Transverse colon (tissue), 4 donors: ENCODE measurements at regions not wholly inside any gene's neighbourhood (a gene's known extent, or its start where the extent isn't known, plus 50 kb on each side); places are given as distances from the start of the nearest gene placed in this dataset.

Experiments used
- DNase-seq: peaks from one replicate; pipeline ENCODE4 v3.0.0-alpha.2; 2019
- H3K27ac ChIP-seq, 4 donors: fragments of 200-600 bp; sonication (generic); 2 replicates each; pipeline ENCODE4 v1.5.1; 2016 to 2018; ENCODE audit warnings: inconsistent platforms in 4 of 4
- H3K27me3 ChIP-seq: fragments of 200-600 bp; sonication (generic); 2 replicates; pipeline ENCODE4 v1.5.1; 2017; ENCODE audit warnings: inconsistent platforms
- H3K36me3 ChIP-seq, 4 donors: fragments of 200-600 bp; sonication (generic); 2 replicates each; pipeline ENCODE4 v1.5.1; 2017 to 2019; ENCODE audit warnings: inconsistent platforms in 4 of 4
- H3K4me1 ChIP-seq, 4 donors: fragments of 200-600 bp; sonication (generic); 2 replicates each; pipeline ENCODE4 v1.5.1; 2017 to 2020; ENCODE audit warnings: inconsistent platforms in 4 of 4
- H3K4me3 ChIP-seq, 4 donors: fragments of 200-600 bp; sonication (generic); 1 replicate in 1 of 4; 2 replicates in 3 of 4; pipeline versions ENCODE4 v1.5.1 to v1.6.1; 2017 to 2019; ENCODE audit warnings: inconsistent platforms in 4 of 4
- H3K9me3 ChIP-seq, 2 donors: fragments of 200-600 bp; sonication (generic); 2 replicates each; pipeline ENCODE4 v1.5.1; 2017 to 2019; ENCODE audit warnings: inconsistent platforms in 2 of 2
- EP300 ChIP-seq: sonication (generic); formaldehyde crosslinking; IDR thresholded peaks from one replicate; pipeline ENCODE4 v1.6.1; 2017; ENCODE audit warnings: antibody characterized with exemption, low read depth
- POLR2A ChIP-seq: fragments of 450-650 bp; IDR thresholded peaks from one replicate; pipeline ENCODE4 v1.6.1; 2016; ENCODE audit warnings: antibody characterized with exemption, mild to moderate bottlenecking, moderate library complexity
- POLR2AphosphoS5 ChIP-seq, 3 donors: sonication (generic); formaldehyde crosslinking; IDR thresholded peaks; one replicate each; pipeline ENCODE4 v1.6.1; 2016; ENCODE audit warnings: antibody characterized with exemption in 3 of 3
- whole genome bisulfite sequencing, 2 donors: methylation state at CpG; one replicate each; pipeline ENCODE4 v1.1.5; 2018; ENCODE audit warnings: low coverage in 1 of 2; 5-methylcytosine and 5-hydroxymethylcytosine counted together
- in situ Hi-C, 4 donors: fragments of 200-750 bp; cut with MboI; loops; one replicate each; pipeline versions ENCODE4 v1.15.0 to v1.15.1; 2017; ENCODE audit warnings: low sequenced_read_pairs in 3 of 4, low pct_ligation_motif_present in 1 of 4, low pct_unique_long_range_greater_than_20kb in 1 of 4
- intact Hi-C: fragments of 100-400 bp; cut with DNase I; formaldehyde crosslinking; loops from one replicate; pipeline ENCODE4 v1.15.1; 2023; ENCODE audit warnings: low total_unique reads
- TF ChIP-seq, protein P1 (sequence below), 5 experiments: fragments of 200-600 bp in 3 of 5; fragments of 450-650 bp in 2 of 5; sonication (generic) in 3 of 5; IDR thresholded peaks; 1 replicate in 2 of 5; 2 replicates in 3 of 5; pipeline ENCODE4 v1.5.1; 2016 to 2017; ENCODE audit warnings: antibody characterized with exemption in 5 of 5, inconsistent platforms in 3 of 5, mild to moderate bottlenecking in 2 of 5, moderate library complexity in 1 of 5

DNA sequence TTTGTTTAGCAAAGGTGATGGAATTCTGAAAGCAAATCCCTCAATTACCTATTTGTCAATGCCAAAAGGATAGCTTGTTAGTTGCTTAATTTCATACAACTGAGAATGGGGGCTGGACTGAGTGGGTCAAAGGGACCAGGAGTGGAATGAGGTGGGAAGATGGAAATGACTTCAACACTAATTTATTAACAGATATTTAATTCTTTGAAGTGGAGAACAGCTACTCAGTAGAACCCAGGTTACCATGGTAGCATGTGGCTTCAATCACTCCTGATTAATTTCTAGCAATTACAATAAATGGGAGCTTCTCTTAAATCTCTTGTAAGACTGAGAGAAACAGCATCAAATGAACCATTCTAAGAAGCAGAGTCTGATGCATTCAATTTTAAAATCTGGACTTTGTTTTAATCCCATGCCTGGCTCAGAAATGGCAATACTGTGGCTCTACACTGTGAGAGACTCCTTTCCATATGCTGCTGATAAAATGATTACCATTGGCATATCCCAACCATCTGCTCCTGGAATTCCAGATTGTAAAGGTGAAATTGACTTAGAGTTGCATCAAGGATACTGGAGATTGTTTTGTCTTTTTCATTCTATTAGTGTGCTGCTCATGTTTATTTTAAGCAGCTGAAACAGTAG is 607.8 kb downstream of the SNAPC1 start:
- Histone ChIP-seq H3K27ac (no peak overlapping the region), H3K9me3 (no peaks in the 10 kb centered on the region), H3K36me3 (no peaks in the 10 kb centered on the region), H3K4me3 (no peak overlapping the region), H3K4me1 (no peaks in the 10 kb centered on the region), H3K27me3 (no peaks in the 10 kb centered on the region)
- DNase-seq: no peak
- no peak for TF ChIP-seq EP300
- TF ChIP-seq, protein P1, sequence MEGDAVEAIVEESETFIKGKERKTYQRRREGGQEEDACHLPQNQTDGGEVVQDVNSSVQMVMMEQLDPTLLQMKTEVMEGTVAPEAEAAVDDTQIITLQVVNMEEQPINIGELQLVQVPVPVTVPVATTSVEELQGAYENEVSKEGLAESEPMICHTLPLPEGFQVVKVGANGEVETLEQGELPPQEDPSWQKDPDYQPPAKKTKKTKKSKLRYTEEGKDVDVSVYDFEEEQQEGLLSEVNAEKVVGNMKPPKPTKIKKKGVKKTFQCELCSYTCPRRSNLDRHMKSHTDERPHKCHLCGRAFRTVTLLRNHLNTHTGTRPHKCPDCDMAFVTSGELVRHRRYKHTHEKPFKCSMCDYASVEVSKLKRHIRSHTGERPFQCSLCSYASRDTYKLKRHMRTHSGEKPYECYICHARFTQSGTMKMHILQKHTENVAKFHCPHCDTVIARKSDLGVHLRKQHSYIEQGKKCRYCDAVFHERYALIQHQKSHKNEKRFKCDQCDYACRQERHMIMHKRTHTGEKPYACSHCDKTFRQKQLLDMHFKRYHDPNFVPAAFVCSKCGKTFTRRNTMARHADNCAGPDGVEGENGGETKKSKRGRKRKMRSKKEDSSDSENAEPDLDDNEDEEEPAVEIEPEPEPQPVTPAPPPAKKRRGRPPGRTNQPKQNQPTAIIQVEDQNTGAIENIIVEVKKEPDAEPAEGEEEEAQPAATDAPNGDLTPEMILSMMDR (IDR thresholded peaks at IDR 0.05): no peak
- TF ChIP-seq POLR2A: no peak
- TF ChIP-seq POLR2AphosphoS5 (IDR thresholded peaks at IDR 0.05): no peak
- intact Hi-C loops: no loop called here
- in situ Hi-C loops: no loop called here

- intact Hi-C loops: no loop called here
- no peak overlapping the region for H3K4me3 ChIP-seq
- TF ChIP-seq POLR2AphosphoS5 (IDR thresholded peaks at IDR 0.05) (no peak), POLR2A (no peak), EP300 (no peak)
- TF ChIP-seq, protein P1 (IDR thresholded peaks at IDR 0.05): no peak
- H3K36me3 ChIP-seq: no peaks in the 10 kb centered on the region
- no peaks in the 10 kb centered on the region for H3K9me3 ChIP-seq
- H3K27me3 ChIP-seq: no peaks in the 10 kb centered on the region
- DNase-seq: no peak
- in situ Hi-C loops: no loop called here
- H3K4me1 ChIP-seq: no peaks in the 10 kb centered on the region
- H3K27ac ChIP-seq: no peak overlapping the region
Measured at GRCh38 chr14:62373944-62374343, 611.7 kb downstream of the SNAPC1 start.

DNA sequence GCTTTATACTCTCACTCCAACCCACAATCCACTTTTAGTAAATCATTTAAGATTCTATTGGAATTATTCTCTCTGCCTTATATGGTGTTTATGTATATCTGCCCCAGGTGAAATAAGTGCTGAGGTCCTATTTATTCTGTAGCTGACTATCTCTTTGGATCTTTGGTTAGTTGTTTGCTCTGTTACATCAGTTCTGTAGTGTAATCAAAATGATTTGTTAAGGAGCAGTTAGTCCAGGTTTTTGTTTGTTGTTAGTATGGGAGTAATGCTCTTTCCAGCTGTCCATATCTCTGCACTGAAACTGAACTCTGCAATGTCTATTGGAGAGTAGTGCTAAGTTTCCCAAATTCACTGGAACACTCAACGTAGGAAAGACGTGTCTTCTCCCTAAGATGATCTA is 615.8 kb downstream of the SNAPC1 start:
- no peaks in the 10 kb centered on the region for H3K9me3 ChIP-seq
- no peak overlapping the region for H3K4me3 ChIP-seq
- 78 to 88% methylated on average over 2 of the region's 2 CpGs for WGBS, 2 donors
- H3K27ac ChIP-seq: no peak overlapping the region
- intact Hi-C loops: no loop called here
- TF ChIP-seq EP300 (no peak), POLR2A (no peak), POLR2AphosphoS5 (IDR thresholded peaks at IDR 0.05) (no peak)
- TF ChIP-seq, protein P1 (IDR thresholded peaks at IDR 0.05): no peak
- no peaks in the 10 kb centered on the region for H3K4me1 ChIP-seq
- no peak for DNase-seq
- H3K36me3 ChIP-seq: no peaks in the 10 kb centered on the region
- H3K27me3 ChIP-seq: no peaks in the 10 kb centered on the region
- in situ Hi-C loops: no loop called here

DNA sequence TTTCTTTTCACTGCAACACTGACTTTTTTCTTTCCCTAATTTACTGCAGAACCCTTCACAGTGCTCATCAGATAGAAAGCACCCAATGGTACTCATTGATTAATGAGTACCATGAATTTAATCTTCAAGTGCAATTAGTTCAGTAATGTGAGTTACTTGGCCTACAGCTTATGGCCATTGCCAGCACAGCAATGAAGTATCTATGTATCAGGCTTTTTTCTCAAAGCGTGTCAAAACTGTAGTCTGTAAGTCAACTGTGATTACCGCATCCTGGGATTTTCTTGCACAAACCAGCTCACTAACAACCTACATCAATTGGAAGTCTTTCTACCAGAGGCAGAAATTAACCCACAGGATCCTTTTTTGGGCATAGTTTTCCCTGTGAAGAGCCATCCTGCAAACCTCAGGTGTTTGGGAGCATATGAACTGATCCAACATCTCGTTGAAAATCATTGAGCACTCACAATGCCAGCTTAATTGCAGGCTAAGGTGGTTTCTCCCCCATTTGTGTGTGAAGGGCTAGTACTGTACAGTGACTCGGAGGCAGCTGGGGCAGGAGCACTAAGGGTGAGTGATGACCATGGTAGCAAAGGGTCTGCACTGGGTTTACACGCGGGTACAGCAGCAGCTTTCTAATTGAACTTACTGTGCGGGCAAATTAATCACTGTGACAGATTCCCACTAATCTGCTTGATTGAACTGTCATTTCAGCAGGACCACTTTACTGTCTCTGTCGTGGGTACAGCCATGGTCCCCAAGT is 619.3 kb downstream of the SNAPC1 start:
- DNase-seq: no peak
- Histone ChIP-seq H3K27ac (no peak overlapping the region), H3K4me1 (no peaks in the 10 kb centered on the region), H3K9me3 (no peaks in the 10 kb centered on the region), H3K36me3 (no peaks in the 10 kb centered on the region), H3K4me3 (no peak overlapping the region), H3K27me3 (no peaks in the 10 kb centered on the region)
- intact Hi-C loops (no loop called here), in situ Hi-C loops (no loop called here)
- no peak for TF ChIP-seq EP300
- TF ChIP-seq POLR2AphosphoS5 (IDR thresholded peaks at IDR 0.05): no peak
- TF ChIP-seq, protein P1 (IDR thresholded peaks at IDR 0.05): no peak
- no peak for TF ChIP-seq POLR2A
- WGBS, 2 donors: 75 to 76% methylated on average over 3 to 8 of the region's 8 CpGs
